HG03520 (cell line): ENCODE measurements at regions not wholly inside any gene's neighbourhood (a gene's known extent, or its start where the extent isn't known, plus 50 kb on each side); places are given as distances from the start of the nearest gene placed in this dataset.
"Not testable (repeated sequence)": the region's sequence is repeated elsewhere in the genome, so short reads cannot be mapped to it uniquely, and the experiment has no call there.

Experiments used
- ATAC-seq: cut with Tn5 transposase; IDR thresholded peaks from one replicate; pipeline ENCODE4 v1.9.1; 2021; ENCODE audit warnings: mild to moderate bottlenecking, moderate library complexity; ENCODE audit not compliant: unreplicated experiment

- ATAC-seq = no peak
Observed at GRCh38 chr14:37711831-37712475, 116.5 kb downstream of the TTC6 start.

DNA sequence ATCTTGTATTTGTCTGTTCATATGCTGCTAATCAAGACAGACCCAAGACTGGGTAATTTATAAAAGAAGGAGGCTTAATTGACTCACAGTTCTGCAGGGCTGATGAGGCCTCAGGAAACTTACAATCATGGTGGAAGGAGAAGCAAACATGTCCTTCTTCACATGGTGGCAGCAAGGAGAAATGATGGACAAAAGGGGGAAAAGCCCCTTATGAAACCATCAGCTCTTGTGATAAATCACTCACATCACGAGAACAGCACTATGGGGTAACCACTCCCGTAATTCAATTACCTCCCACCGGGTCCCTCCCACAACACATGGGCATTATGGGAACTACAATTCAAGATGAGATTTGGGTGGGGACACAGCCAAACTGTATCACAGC is 117.0 kb downstream of the TTC6 start:
- ATAC-seq = not testable (repeated sequence)

GRCh38 chr14:37712976-37713431 is 117.6 kb downstream of the TTC6 start:
- ATAC-seq = no peak

- no peak for ATAC-seq
Observed at GRCh38 chr14:37720131-37720530, 124.7 kb downstream of the TTC6 start.

DNA sequence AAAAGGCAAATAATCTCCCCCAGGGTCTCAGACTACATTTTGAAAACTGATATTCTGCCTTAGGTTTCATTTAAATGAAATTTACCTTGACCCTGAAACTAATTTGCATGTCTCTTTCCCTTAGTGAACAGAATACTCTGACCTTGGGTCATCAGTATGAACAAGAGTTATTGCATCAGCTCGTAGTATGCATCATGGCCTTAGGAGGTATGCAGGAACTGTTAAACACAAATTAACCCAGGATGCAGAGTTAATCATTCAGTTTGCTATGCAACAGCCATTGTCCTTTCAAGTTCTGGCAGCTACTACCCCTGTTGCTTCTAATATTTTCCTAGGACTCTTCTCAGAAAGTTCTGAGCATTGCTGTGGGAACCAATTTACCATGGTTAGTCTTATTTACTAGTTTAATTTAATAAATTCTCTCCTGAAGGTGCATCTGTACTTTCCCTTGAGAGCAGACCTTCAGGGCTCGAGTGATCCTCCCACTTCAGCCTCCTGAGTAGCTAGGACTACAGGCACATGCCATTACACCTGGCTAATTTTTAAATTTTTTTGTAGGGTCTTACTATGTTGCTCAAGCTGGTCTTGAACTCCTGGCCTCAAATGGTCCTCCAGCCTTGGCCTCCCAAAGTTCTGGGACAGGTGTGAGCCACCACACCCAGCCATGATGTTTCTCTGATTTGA is 126.7 kb downstream of the TTC6 start:
- no peak for ATAC-seq

DNA sequence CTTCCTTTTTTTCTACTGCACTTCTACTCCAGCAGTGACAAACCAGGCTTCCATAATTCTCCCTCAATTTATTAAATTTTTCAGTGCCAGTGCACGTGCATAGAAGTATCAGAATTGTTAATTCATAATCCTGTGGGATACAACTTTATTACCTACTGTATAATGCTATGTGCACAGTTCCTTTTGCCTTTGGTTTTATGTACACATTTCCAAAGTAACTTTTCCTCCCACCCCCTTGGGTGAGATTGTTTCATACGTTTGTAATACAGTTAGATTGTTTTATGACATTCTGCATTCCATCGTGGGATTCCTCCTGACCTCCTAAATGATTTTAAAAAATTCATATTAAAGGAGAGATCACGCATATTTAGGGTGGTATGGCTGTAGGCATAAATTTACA is 128.1 kb downstream of the TTC6 start:
- ATAC-seq = no peak

- ATAC-seq = no peak
Observed at GRCh38 chr14:37726708-37727107, 131.3 kb downstream of the TTC6 start.

DNA sequence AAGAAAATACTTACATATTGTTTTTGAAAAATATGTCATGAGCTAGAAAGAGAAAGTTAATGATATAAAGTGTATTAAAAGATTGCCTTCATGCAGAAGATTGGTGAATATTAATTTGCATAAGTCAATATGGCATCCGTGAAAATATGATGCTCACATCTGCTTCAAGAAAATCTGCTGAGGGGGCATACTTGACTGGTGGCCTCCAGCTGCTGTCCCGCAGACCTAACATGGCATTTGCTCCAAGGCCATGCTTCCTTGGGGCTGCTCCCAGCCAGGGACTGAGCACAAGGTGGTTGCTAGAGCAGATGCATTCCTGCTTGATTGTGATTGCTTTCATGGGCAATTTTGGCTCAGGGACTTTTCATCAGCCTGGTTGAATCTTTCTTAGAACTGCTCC is 133.8 kb downstream of the TTC6 start:
- ATAC-seq = no peak

DNA sequence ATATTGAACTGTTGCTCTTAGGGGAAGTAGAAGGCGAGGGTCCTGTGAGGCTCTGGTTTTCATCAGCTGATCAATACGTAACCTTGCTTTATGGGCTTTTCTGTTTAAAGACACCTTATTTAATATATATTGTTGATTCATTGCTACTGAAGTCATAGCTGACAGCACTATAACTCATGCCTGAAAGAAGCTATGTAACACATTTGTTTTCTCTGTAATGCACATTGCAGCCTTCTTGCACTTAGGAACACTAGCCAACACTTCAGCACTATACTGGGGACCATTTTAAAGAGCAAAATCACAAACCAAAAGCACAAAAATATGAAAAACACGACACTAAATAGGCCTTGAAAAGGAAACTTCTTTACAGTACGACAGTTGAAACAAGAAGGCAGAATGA is 135.7 kb downstream of the TTC6 start:
- ATAC-seq = no peak

DNA sequence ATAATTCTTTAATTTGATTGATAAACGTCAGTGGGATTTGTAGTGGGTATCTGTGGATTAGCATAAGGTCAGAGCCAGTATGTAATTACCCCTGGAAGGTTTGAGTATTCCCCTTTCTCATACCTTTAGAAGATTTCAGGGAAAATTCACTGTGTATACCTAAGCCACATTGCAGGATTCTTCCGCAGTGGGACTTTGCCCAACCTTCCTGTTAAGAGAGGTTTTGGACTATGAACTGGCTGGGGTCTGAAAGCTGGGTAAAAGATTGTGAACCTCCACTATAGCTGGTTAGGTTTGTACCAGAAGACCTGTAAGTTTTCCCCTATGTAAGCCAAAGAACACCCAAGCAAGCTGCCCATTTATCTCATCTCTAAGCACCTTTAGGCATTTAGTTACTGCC is 150.2 kb downstream of the TTC6 start:
- ATAC-seq = no peak

- no peak for ATAC-seq
Observed at GRCh38 chr14:37746140-37746832, 150.9 kb downstream of the TTC6 start.

DNA sequence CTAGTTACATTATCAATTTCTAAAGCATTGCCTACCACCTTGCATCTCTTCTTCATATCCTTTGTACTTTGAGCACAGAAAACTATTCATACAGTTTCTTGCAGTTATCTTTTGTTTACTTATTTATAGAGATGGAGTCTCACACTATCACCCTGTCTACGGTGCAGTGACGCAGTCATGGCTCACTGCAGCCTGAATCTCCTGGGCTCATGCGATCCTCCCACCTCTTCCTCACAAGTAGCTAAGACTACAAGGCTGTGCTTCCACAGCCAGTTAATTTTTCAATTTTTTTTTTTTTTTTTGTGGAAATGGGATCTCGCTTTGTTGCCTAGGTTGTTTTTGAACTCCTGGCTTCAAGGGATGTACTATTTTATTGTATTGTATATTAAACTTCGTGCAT is 158.0 kb downstream of the TTC6 start:
- no peak for ATAC-seq

GRCh38 chr14:37760275-37760674 is 164.8 kb downstream of the TTC6 start:
- ATAC-seq = not testable (repeated sequence)

DNA sequence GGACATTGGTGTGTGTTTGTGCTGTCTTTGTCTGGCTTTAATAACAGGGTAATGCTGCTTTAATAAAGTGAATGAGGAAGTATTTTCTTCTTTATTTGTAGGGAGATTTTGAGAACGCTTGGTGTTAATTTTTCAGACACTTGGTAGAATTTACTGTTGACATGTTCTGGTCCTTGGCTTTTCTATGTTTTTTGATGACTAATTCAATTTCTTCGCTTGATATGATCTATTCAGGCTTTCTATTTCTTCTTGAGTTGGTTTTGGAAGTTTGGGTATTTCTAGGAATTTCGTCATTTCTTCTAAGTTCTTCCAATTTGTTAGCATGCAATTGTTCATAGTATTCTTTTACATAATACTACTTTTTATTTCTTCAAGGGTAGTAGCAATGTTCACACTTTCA is 167.8 kb downstream of the TTC6 start:
- ATAC-seq = no peak

- not testable (repeated sequence) for ATAC-seq
Observed at GRCh38 chr14:37772283-37772682, 176.9 kb downstream of the TTC6 start.

DNA sequence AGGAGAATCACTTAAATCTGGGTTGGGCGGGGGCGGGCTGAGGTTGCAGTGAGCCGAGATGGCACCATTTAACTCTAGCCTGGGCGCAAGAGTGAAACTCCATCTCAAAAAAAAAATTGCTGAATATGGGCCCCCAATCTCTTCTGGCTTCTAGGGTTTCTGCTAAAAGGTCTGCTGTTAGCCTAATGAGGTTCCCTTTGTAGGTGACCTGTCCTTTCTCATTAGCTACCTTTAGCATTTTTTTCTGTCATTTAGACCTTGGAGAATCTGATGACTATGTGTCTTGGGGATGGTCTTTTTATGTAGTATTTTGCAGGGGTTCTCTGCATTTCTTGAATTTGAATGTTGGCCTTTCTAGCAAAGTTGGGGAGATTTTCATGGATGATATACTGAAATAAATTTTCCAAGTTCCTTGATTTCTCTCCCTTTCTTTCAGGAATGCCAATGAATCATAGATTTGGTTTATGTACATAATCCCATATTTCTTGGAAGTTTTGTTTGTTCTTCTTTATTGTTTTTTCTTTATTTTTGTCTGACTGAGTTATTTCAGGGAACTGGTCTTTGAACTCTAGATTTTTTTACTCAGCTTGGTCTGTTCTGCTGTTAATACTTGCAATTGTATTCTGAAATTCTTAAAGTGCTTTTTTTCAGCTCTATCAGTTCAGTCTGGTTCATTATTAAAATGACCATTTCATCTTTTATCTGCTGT is 181.5 kb downstream of the TTC6 start:
- no peak for ATAC-seq

GRCh38 chr14:37778135-37778943 is 182.9 kb downstream of the TTC6 start:
- ATAC-seq = no peak

DNA sequence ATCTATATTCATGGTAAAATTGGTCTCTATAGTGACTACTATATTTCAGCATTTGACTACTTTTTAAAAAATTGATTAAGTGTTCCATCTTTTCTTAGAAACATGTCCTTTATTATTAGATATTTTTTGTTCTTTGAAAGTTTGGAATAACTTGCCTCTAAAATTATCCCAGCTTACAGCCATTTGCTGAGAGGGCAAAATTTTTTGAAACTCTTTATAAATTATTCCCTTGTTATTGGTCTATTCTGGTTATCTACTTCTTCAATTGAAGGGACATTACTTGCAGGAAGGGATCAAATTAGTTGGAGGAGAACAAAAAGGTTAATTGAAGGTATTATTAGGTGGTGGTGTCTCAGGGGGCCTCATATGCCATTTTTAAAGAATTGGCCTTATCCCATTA is 184.1 kb downstream of the TTC6 start:
- no peak for ATAC-seq

GRCh38 chr14:37780731-37781130 is 185.3 kb downstream of the TTC6 start:
- not testable (repeated sequence) for ATAC-seq

GRCh38 chr14:37784203-37784826 is 188.9 kb downstream of the TTC6 start:
- ATAC-seq = not testable (repeated sequence)
